ENCODE measurements at regions not wholly inside any gene's neighbourhood (a gene's known extent, or its start where the extent isn't known, plus 50 kb on each side); places are given as distances from the start of the nearest gene placed in this dataset.

DNA sequence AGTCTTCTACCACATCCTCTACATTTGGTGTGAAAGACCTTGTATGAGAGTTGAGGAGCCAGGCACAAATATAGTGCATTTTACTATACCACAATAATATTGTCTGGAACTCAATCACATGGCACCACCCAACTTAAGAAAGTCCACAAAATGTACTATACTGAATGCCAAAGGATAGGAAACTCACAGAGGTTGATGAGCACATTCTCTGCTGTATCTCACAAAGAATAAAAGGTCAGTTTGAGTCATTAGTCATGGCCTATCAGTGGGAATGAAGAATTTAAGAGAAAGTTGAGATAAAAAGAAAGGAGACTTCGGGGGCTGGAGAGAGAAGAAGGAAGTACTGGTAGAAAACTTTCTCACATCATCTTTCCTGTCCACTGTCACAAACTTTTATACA, 134.3 kb downstream of the RDH14 start:
- DNase-seq (ENCODE audit: low spot score), result no peak
- TF ChIP-seq, protein P1, sequence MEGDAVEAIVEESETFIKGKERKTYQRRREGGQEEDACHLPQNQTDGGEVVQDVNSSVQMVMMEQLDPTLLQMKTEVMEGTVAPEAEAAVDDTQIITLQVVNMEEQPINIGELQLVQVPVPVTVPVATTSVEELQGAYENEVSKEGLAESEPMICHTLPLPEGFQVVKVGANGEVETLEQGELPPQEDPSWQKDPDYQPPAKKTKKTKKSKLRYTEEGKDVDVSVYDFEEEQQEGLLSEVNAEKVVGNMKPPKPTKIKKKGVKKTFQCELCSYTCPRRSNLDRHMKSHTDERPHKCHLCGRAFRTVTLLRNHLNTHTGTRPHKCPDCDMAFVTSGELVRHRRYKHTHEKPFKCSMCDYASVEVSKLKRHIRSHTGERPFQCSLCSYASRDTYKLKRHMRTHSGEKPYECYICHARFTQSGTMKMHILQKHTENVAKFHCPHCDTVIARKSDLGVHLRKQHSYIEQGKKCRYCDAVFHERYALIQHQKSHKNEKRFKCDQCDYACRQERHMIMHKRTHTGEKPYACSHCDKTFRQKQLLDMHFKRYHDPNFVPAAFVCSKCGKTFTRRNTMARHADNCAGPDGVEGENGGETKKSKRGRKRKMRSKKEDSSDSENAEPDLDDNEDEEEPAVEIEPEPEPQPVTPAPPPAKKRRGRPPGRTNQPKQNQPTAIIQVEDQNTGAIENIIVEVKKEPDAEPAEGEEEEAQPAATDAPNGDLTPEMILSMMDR (IDR thresholded peaks at IDR 0.05), result no peak
- ATAC-seq (ENCODE audit: low FRiP score), result peak; percentile 52

DNA sequence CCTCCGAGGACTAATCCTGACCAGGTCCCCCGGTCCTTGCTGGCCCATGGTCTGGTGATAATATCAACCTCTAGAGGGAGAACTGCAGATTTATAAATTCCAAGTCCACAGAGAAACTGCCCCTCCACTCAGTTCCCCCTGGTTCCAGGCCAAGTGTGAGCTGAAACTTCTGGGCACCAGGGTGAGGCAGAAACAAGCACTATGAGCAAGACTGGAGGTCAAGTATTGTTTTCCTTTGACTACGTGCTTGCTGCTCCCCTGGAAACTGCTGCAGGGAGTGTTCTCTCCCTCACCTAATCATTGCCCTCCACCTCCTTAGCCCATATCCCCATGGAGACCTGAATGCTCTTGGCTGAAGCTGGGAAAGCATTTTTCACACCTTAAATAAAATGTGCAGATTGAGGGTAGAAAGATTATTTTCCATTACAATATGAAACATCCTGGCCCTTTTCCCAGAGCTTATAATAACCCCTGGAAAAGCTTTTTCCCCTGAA, 135.2 kb downstream of the RDH14 start:
- DNase-seq (ENCODE audit: low spot score), result no peak
- ATAC-seq (ENCODE audit: low FRiP score), result no peak
- TF ChIP-seq, protein P1 (IDR thresholded peaks at IDR 0.05), result no peak

DNA sequence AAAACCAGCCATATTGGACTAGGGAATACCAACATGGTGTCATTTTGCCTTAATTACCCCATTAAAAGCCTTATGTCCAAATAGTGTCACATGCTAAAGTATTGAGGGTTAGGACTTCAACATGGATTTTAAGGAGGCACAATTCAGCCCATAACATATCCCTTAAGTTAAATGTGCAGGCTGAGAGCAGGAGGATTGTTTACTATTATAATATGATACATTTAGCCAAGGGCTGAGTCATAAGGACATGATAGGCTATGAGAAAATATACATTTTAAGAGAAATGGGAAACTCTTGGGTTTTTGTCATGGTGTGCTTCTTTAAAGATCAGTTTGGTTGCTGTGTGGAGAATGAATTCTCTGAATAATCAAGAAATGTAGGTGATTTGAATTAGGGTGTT, 136.8 kb downstream of the RDH14 start:
- DNase-seq (ENCODE audit: low spot score), result no peak
- TF ChIP-seq, protein P1 (IDR thresholded peaks at IDR 0.05), result no peak
- ATAC-seq (ENCODE audit: low FRiP score), result no peak

DNA sequence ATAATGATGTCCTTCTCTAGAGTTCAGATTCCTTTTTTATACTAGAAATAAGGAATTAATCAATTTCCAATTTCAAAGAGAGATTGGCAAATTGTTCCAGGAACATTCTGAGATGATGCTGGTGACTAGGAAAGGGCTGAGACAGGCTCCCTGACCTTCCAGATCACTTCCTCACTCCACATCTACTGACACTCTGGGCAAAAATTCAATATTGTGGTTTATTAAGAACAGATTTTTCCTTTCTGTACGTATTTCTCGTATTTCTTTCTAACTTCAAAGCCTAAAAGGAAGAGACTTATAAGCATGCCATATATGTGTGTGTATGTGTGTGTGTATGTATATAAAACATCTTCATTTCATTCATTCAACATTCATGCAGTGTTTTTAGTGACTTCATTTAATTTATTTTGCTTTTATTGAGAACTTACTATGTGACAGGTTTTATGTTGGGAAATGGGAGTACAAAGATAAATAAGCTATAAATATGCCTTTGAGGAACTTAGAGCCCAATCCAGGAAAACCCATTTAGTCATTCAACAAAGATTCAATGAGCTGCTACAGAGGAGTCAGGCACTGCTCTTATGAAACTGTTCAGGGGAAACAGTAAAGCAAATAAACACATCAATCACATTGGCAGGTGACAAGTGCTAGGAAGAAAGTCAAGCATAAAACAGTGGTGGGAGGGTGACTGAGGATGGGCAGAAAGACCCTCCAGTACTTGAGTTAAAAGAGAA, 137.9 kb downstream of the RDH14 start:
- TF ChIP-seq, protein P1 (IDR thresholded peaks at IDR 0.05), result no peak
- ATAC-seq (ENCODE audit: low FRiP score) (no peak), DNase-seq (ENCODE audit: low spot score) (no peak)

DNA sequence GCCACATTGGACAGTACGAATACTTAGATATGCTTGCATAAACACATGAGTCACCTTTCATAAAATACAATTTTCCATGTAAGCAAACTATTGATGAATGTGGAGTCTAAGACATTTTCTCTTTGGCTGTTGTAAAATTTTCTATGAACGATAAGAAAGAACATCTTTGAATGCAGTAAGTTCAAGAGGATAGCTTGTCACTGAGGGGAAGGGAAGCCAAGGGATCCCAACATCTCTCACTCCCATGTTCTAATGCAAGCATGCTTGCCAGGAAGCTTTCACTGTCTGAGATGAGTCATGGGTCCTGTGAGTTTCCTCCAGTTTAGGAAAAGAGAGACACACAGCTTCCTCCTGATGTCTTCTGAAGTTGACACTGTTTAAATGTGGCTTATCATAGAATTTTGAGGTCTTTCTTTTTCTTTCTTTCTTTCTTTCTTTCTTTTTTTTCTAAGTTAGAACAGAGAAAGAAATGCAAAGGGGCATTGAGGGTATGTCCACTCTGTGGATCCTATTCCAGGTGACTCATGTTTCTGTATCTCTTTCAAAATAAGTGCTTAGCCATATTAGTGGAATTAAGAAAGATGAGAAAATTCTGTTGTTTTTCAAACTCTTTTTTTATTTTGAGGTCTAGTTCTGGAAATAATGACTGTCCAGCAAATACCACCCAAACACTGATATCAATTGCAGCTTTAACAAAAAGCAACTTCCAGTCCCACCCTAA, 146.6 kb downstream of the RDH14 start:
- DNase-seq (ENCODE audit: low spot score), result no peak
- TF ChIP-seq, protein P1 (IDR thresholded peaks at IDR 0.05), result no peak

DNA sequence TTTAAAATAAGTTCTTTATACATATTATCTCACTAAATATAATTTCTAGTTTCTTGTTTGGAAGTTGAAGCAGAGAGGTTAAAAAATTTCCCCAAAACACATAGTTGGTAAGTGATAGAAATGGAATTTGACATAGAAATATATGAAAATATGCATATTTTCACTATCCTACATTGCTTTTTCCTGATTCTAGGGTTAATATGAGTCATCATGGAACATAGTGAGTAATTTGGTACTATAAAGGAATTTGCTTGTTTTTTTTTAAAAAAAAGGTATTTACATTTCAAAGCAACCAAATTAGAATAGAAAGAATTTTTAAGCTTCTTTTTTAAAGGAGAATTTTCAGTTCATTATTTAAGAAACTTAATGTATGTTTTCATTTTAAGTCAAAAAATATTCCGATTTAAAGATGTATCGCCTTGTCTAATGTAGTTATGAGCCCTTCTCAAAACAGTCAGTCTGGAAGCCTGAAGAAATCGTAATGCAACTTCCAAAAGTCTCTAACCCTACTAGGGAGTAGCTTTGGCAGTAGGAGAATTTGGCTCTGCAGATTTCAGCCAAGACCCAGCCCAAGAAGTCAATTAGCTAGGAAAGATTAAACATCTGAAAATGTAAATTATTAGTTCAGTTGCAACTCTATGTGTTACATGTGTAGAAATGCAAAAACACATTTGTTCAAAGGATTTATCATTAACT, 147.3 kb downstream of the RDH14 start:
- ATAC-seq (ENCODE audit: low FRiP score), result peak; percentile 59
- no peak for DNase-seq (ENCODE audit: low spot score)
- TF ChIP-seq, protein P1 (IDR thresholded peaks at IDR 0.05), result no peak

More for the DNA sequence above, 146.6 kb downstream of the RDH14 start:
- peak; percentile 94 for ATAC-seq (ENCODE audit: low FRiP score)
